Loucy (cell line): ENCODE measurements at regions not wholly inside any gene's neighbourhood (a gene's known extent, or its start where the extent isn't known, plus 50 kb on each side); places are given as distances from the start of the nearest gene placed in this dataset.

Source experiments
- H2AFZ ChIP-seq: fragments of 200-600 bp; sonication (generic); 2 replicates; pipeline ENCODE4 v1.6.0; 2016; ENCODE audit warnings: antibody characterized with exemption, mild to moderate bottlenecking, low read length, moderate library complexity
- H3F3A ChIP-seq: fragments of 200-600 bp; 2 replicates; pipeline ENCODE4 v1.6.0; 2016; ENCODE audit warnings: antibody characterized with exemption, low read depth, mild to moderate bottlenecking
- H3K27me3 ChIP-seq: fragments of 200-600 bp; sonication (generic); 2 replicates; pipeline ENCODE4 v1.6.1; 2014; ENCODE audit warnings: low read length, mild to moderate bottlenecking; ENCODE audit not compliant: insufficient read depth, poor library complexity, severe bottlenecking
- H3K36me3 ChIP-seq: fragments of 200-600 bp; sonication (generic); 2 replicates; pipeline ENCODE4 v1.6.1; 2016; ENCODE audit warnings: low read length; ENCODE audit not compliant: insufficient read depth
- H3K4me1 ChIP-seq: fragments of 200-600 bp; sonication (generic); 2 replicates; pipeline ENCODE4 v1.5.1; 2014; ENCODE audit warnings: low read length, mild to moderate bottlenecking; ENCODE audit not compliant: insufficient read depth, poor library complexity, severe bottlenecking
- H3K4me2 ChIP-seq: fragments of 200-600 bp; sonication (generic); 2 replicates; pipeline ENCODE4 v1.6.0; 2014; ENCODE audit warnings: antibody characterized with exemption, low read length, low read depth, mild to moderate bottlenecking; ENCODE audit not compliant: poor library complexity, severe bottlenecking
- H3K4me3 ChIP-seq: fragments of 200-600 bp; sonication (generic); 2 replicates; pipeline ENCODE4 v1.5.1; 2014; ENCODE audit warnings: low read length, mild to moderate bottlenecking, mixed read lengths; ENCODE audit not compliant: poor library complexity, severe bottlenecking
- H3K79me2 ChIP-seq: fragments of 200-600 bp; sonication (generic); 2 replicates; pipeline ENCODE4 v1.6.1; 2014; ENCODE audit warnings: low read length; ENCODE audit not compliant: insufficient read depth
- H3K9ac ChIP-seq: fragments of 200-600 bp; sonication (generic); 2 replicates; pipeline ENCODE4 v1.6.0; 2014; ENCODE audit warnings: mild to moderate bottlenecking, low read depth, low read length, moderate library complexity; ENCODE audit not compliant: poor library complexity, severe bottlenecking
- H3K9me2 ChIP-seq: fragments of 200-600 bp; sonication (generic); replicated peaks from 2 replicates; pipeline ENCODE4 v1.6.1; 2016; ENCODE audit warnings: low read depth, low read length, mixed read lengths
- H3K9me3 ChIP-seq: fragments of 200-600 bp; sonication (generic); 2 replicates; pipeline ENCODE4 v1.6.1; 2014; ENCODE audit warnings: mild to moderate bottlenecking, antibody characterized with exemption, low read length, low read depth; ENCODE audit not compliant: insufficient read depth
- H4K20me1 ChIP-seq: fragments of 200-600 bp; sonication (generic); 2 replicates; pipeline ENCODE4 v1.6.0; 2014; ENCODE audit warnings: antibody characterized with exemption, low read length, mild to moderate bottlenecking; ENCODE audit not compliant: insufficient read depth, poor library complexity, severe bottlenecking
- EZH2phosphoT487 ChIP-seq: fragments of 200-600 bp; IDR thresholded peaks from 2 replicates; pipeline ENCODE4 v1.6.1; 2018; ENCODE audit warnings: antibody characterized with exemption, mild to moderate bottlenecking, moderate library complexity, borderline replicate concordance
- TF ChIP-seq, protein P1 (sequence below): fragments of 200-600 bp; sonication (generic); conservative IDR thresholded peaks from 2 replicates; pipeline ENCODE4 v1.5.1; 2014; ENCODE audit warnings: mild to moderate bottlenecking, antibody characterized with exemption, low read length

DNA sequence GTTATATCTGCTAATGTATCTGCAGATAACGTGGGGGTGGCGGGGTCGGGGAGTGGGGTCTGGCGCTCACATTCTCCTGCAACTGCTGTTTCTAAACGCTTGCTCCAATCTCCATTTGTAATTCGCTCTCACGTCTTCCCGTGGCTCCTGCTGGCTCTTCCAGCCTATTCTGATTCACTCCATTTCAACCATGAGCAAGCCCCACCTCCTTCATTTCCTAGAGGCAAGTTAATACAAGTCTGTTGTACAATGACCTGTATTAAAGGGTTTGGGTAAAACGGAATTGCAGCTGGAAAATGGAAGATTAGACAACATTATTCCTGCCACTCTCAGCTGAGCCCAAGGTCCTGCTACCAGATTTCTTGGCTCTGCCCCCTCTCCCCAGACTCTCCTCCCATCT lies 132.3 kb downstream of the CSNK2A3 start:
- no peaks in the 10 kb centered on the region for H3K27me3 ChIP-seq
- H2AFZ ChIP-seq, result no peak overlapping the region
- no peaks in the 10 kb centered on the region for H3K36me3 ChIP-seq
- no peak overlapping the region for H3K4me2 ChIP-seq
- no peaks in the 10 kb centered on the region for H3K9me3 ChIP-seq
- H3K4me3 ChIP-seq, result no peak overlapping the region
- peaks cover 5% of the 10 kb centered on the region for H3K4me1 ChIP-seq
- no peak overlapping the region for H3K9ac ChIP-seq
- H3K9me2 ChIP-seq, result no peaks in the 10 kb centered on the region
- no peak for TF ChIP-seq EZH2phosphoT487
- TF ChIP-seq, protein P1, sequence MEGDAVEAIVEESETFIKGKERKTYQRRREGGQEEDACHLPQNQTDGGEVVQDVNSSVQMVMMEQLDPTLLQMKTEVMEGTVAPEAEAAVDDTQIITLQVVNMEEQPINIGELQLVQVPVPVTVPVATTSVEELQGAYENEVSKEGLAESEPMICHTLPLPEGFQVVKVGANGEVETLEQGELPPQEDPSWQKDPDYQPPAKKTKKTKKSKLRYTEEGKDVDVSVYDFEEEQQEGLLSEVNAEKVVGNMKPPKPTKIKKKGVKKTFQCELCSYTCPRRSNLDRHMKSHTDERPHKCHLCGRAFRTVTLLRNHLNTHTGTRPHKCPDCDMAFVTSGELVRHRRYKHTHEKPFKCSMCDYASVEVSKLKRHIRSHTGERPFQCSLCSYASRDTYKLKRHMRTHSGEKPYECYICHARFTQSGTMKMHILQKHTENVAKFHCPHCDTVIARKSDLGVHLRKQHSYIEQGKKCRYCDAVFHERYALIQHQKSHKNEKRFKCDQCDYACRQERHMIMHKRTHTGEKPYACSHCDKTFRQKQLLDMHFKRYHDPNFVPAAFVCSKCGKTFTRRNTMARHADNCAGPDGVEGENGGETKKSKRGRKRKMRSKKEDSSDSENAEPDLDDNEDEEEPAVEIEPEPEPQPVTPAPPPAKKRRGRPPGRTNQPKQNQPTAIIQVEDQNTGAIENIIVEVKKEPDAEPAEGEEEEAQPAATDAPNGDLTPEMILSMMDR, result no peak
- H3K79me2 ChIP-seq, result no peaks in the 10 kb centered on the region
- no peaks in the 10 kb centered on the region for H3F3A ChIP-seq
- H4K20me1 ChIP-seq, result no peaks in the 10 kb centered on the region

GRCh38 chr11:11218629-11218986 lies 134.4 kb downstream of the CSNK2A3 start:
- H3K4me1 ChIP-seq, result peaks cover 5% of the 10 kb centered on the region
- no peak overlapping the region for H3K9ac ChIP-seq
- no peaks in the 10 kb centered on the region for H3K79me2 ChIP-seq
- H2AFZ ChIP-seq, result no peak overlapping the region
- H3K27me3 ChIP-seq, result no peaks in the 10 kb centered on the region
- H3K9me2 ChIP-seq, result no peaks in the 10 kb centered on the region
- no peak overlapping the region for H3K4me2 ChIP-seq
- no peaks in the 10 kb centered on the region for H3K9me3 ChIP-seq
- no peak overlapping the region for H3K4me3 ChIP-seq
- H4K20me1 ChIP-seq, result no peaks in the 10 kb centered on the region
- H3F3A ChIP-seq, result no peaks in the 10 kb centered on the region
- TF ChIP-seq, protein P1, result no peak
- TF ChIP-seq EZH2phosphoT487, result no peak
- H3K36me3 ChIP-seq, result no peaks in the 10 kb centered on the region

DNA sequence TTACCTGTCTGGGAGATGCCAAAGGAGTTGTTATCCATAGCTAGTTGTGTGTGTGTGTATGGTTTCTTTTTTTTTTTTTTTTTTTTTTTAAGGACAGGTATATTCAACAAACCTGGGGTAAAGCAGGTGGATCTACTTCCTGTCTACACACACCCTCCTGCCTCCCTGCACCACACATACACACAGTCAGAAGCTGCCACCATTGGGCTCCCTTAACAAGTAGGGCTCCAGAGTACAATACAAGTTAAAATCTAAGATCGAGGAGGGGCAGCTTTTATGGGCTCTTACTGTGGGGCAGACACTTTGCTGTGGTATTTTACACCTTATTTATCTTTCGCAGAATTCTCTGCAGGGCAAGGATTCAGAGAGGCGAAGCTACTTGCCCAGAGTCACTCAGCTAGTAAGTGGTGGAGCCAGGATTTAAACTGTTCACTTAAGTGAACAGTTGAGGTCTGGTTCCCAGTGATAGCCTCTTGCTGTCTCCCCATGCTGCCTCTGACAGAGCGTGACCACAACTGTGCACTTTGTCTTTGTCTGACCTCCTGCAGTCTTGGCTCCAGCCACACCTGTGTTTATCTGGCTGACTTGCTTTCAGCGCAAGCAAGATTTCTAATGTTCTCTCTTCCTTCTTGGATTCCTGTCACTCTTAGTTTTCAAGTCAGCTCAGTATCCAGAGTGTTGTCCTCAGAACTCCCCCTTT lies 135.0 kb downstream of the CSNK2A3 start:
- Histone ChIP-seq H3K9ac (no peak overlapping the region), H3K79me2 (no peaks in the 10 kb centered on the region), H3K27me3 (no peaks in the 10 kb centered on the region), H3K9me2 (no peaks in the 10 kb centered on the region), H3K4me3 (no peak overlapping the region), H3K36me3 (no peaks in the 10 kb centered on the region), H2AFZ (no peak overlapping the region), H4K20me1 (no peaks in the 10 kb centered on the region), H3F3A (no peaks in the 10 kb centered on the region), H3K9me3 (no peaks in the 10 kb centered on the region), H3K4me1 (peaks cover 5% of the 10 kb centered on the region), H3K4me2 (no peak overlapping the region)
- TF ChIP-seq, protein P1, result no peak
- TF ChIP-seq EZH2phosphoT487, result no peak
